Endothelial cell of umbilical vein (primary cell): ENCODE measurements at regions not wholly inside any gene's neighbourhood (a gene's known extent, or its start where the extent isn't known, plus 50 kb on each side); places are given as distances from the start of the nearest gene placed in this dataset.
"Not testable (repeated sequence)": the region's sequence is repeated elsewhere in the genome, so short reads cannot be mapped to it uniquely, and the experiment has no call there.

Experiments used
- EZH2 ChIP-seq: IDR thresholded peaks from 2 replicates; pipeline ENCODE4 v1.6.1; 2012; ENCODE audit warnings: borderline replicate concordance, low read depth, mild to moderate bottlenecking, moderate library complexity, low read length, inconsistent platforms; ENCODE audit not compliant: severe bottlenecking
- POLR2A ChIP-seq: IDR thresholded peaks from 2 replicates; pipeline ENCODE4 v1.6.1; 2012; ENCODE audit warnings: low read depth, mild to moderate bottlenecking, control low read depth, low read length
- TF ChIP-seq, protein P1 (sequence below), 2 donors: IDR thresholded peaks; 1 replicate in 1 of 2; 2 replicates in 1 of 2; pipeline ENCODE4 v1.5.1; 2011; ENCODE audit warnings: low read length in 2 of 2, mild to moderate bottlenecking in 2 of 2, moderate library complexity in 2 of 2, control low read depth in 1 of 2, inconsistent platforms in 1 of 2, low read depth in 1 of 2; ENCODE audit not compliant: insufficient read depth in 1 of 2; ENCODE audit errors: extremely low read depth in 1 of 2

DNA sequence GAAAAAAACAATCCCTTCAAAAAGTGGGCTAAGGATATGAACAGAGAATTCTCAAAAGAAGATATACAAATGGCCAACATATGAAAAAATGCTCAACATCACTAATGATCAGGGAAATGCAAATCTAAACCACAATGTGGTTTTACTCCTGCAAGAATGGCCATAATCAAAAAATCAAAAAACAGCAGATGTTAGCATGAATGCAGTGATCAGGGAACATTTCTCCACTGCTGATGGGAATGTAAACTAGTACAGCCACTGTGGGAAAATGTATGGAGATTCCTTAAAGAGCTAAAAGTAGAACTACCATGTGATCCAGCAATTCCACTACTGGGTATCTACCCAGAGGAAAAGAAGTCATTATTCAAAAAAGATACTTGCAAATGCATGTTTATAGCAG lies 138.1 kb downstream of the BLID start:
- TF ChIP-seq POLR2A, EZH2: not testable (repeated sequence)
- TF ChIP-seq, protein P1, sequence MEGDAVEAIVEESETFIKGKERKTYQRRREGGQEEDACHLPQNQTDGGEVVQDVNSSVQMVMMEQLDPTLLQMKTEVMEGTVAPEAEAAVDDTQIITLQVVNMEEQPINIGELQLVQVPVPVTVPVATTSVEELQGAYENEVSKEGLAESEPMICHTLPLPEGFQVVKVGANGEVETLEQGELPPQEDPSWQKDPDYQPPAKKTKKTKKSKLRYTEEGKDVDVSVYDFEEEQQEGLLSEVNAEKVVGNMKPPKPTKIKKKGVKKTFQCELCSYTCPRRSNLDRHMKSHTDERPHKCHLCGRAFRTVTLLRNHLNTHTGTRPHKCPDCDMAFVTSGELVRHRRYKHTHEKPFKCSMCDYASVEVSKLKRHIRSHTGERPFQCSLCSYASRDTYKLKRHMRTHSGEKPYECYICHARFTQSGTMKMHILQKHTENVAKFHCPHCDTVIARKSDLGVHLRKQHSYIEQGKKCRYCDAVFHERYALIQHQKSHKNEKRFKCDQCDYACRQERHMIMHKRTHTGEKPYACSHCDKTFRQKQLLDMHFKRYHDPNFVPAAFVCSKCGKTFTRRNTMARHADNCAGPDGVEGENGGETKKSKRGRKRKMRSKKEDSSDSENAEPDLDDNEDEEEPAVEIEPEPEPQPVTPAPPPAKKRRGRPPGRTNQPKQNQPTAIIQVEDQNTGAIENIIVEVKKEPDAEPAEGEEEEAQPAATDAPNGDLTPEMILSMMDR (IDR thresholded peaks at IDR 0.05; ENCODE audit: extremely low read depth in 1 of 2, insufficient read depth in 1 of 2, low read depth in 1 of 2, low read length in 2 of 2), result not testable (repeated sequence)
